Stimulated activated naive B cell treated with anti-CD40 and anti-IgM and Interleukin-4, amounts not matched to agents 10 μg/mL and 1 μg/mL and 100 μg/mL, for 72 hours (primary cell): ENCODE measurements at regions not wholly inside any gene's neighbourhood (a gene's known extent, or its start where the extent isn't known, plus 50 kb on each side); places are given as distances from the start of the nearest gene placed in this dataset.

Experiments
- ATAC-seq, 2 donors: fragments of 150-1000 bp; cut with Tn5 transposase; replicated peaks; 2 replicates each; pipeline ENCODE4 v1.10.0; 2021; ENCODE audit warnings: moderate library complexity in 1 of 2
- DNase-seq: peaks from one replicate; pipeline ENCODE4 v3.0.0; 2021
- H3K27ac Mint-ChIP-seq: one replicate; pipeline ENCODE4 v1.8.0; 2022; ENCODE audit warnings: mild to moderate bottlenecking, mixed read lengths
- H3K27me3 Mint-ChIP-seq, 2 donors: one replicate each; pipeline ENCODE4 v1.8.0; 2022; ENCODE audit warnings: mixed read lengths in 2 of 2
- H3K36me3 Mint-ChIP-seq, 2 donors: one replicate each; pipeline ENCODE4 v1.8.0; 2022; ENCODE audit warnings: mixed read lengths in 2 of 2, mild to moderate bottlenecking in 1 of 2
- H3K4me1 Mint-ChIP-seq, 2 donors: one replicate each; pipeline ENCODE4 v1.8.0; 2022; ENCODE audit warnings: mixed read lengths in 2 of 2, mild to moderate bottlenecking in 1 of 2
- H3K4me3 Mint-ChIP-seq, 2 donors: one replicate each; pipeline ENCODE4 v1.8.0; 2022; ENCODE audit warnings: mild to moderate bottlenecking in 2 of 2, mixed read lengths in 2 of 2, moderate library complexity in 1 of 2
- H3K9me3 Mint-ChIP-seq, 2 donors: one replicate each; pipeline ENCODE4 v1.8.0; 2022; ENCODE audit warnings: mixed read lengths in 2 of 2, mild to moderate bottlenecking in 1 of 2

- Mint-ChIP-seq H3K4me1 (no peaks in the 10 kb centered on the region), H3K27ac (no peak overlapping the region), H3K36me3 (peaks cover under 1% of the 10 kb centered on the region in 2 donors), H3K27me3 (peaks cover 0 to 1% of the 10 kb centered on the region in 2 donors), H3K4me3 (no peak overlapping the region), H3K9me3 (peaks cover 1% of the 10 kb centered on the region in 2 donors)
- no peak for DNase-seq
- no peak for ATAC-seq
Measured at GRCh38 chr16:74020095-74020670, 276.4 kb upstream of the PSMD7 start.

- Mint-ChIP-seq H3K4me1 (no peaks in the 10 kb centered on the region), H3K9me3 (peaks cover 3 to 5% of the 10 kb centered on the region in 2 donors), H3K4me3 (no peak overlapping the region), H3K27ac (no peak overlapping the region), H3K36me3 (peaks cover 3 to 4% of the 10 kb centered on the region in 2 donors), H3K27me3 (peaks cover 0 to 3% of the 10 kb centered on the region in 2 donors)
- no peak for ATAC-seq
- no peak for DNase-seq
Measured at GRCh38 chr16:74019612-74020011, 277.0 kb upstream of the PSMD7 start.

- Mint-ChIP-seq H3K4me3 (no peak overlapping the region), H3K9me3 (peaks cover 5% of the 10 kb centered on the region in 2 donors), H3K36me3 (peaks cover 3 to 4% of the 10 kb centered on the region in 2 donors), H3K4me1 (no peaks in the 10 kb centered on the region), H3K27me3 (peaks cover 0 to 3% of the 10 kb centered on the region in 2 donors), H3K27ac (no peak overlapping the region)
- DNase-seq (no peak), ATAC-seq (no peak)
Measured at GRCh38 chr16:74015953-74016352, 280.7 kb upstream of the PSMD7 start.

- ATAC-seq (no peak), DNase-seq (no peak)
- no peak overlapping the region for H3K27ac Mint-ChIP-seq
- H3K9me3 Mint-ChIP-seq: peaks cover 16 to 20% of the 10 kb centered on the region in 2 donors
- peaks cover 0 to 10% of the 10 kb centered on the region in 2 donors for H3K27me3 Mint-ChIP-seq
- no peak overlapping the region for H3K4me3 Mint-ChIP-seq
- H3K4me1 Mint-ChIP-seq: no peaks in the 10 kb centered on the region
- H3K36me3 Mint-ChIP-seq: peaks cover 0 to 1% of the 10 kb centered on the region in 2 donors
Measured at GRCh38 chr16:73998707-73999106, 297.9 kb upstream of the PSMD7 start.

- no peak overlapping the region for H3K4me3 Mint-ChIP-seq
- DNase-seq: no peak
- ATAC-seq: no peak
- peaks cover 12 to 15% of the 10 kb centered on the region in 2 donors for H3K9me3 Mint-ChIP-seq
- no peak overlapping the region for H3K27ac Mint-ChIP-seq
- no peaks in the 10 kb centered on the region for H3K4me1 Mint-ChIP-seq
- peaks cover 0 to 10% of the 10 kb centered on the region in 2 donors for H3K27me3 Mint-ChIP-seq
- H3K36me3 Mint-ChIP-seq: no peaks in the 10 kb centered on the region
Measured at GRCh38 chr16:73997971-73998370, 298.6 kb upstream of the PSMD7 start.

GRCh38 chr16:73997340-73997711 lies 299.3 kb upstream of the PSMD7 start:
- no peaks in the 10 kb centered on the region for H3K36me3 Mint-ChIP-seq
- DNase-seq (no peak), ATAC-seq (no peak)
- no peaks in the 10 kb centered on the region for H3K4me1 Mint-ChIP-seq
- H3K9me3 Mint-ChIP-seq: peaks cover 10 to 11% of the 10 kb centered on the region in 2 donors
- peaks cover 0 to 10% of the 10 kb centered on the region in 2 donors for H3K27me3 Mint-ChIP-seq
- no peak overlapping the region for H3K27ac Mint-ChIP-seq
- no peak overlapping the region for H3K4me3 Mint-ChIP-seq

GRCh38 chr16:73996624-73997339 lies 299.8 kb upstream of the PSMD7 start:
- no peaks in the 10 kb centered on the region for H3K4me1 Mint-ChIP-seq
- peaks cover 0 to 10% of the 10 kb centered on the region in 2 donors for H3K27me3 Mint-ChIP-seq
- H3K4me3 Mint-ChIP-seq: no peak overlapping the region
- no peak for DNase-seq
- no peaks in the 10 kb centered on the region for H3K36me3 Mint-ChIP-seq
- no peak overlapping the region for H3K27ac Mint-ChIP-seq
- H3K9me3 Mint-ChIP-seq: peaks cover 7 to 11% of the 10 kb centered on the region in 2 donors
- no peak for ATAC-seq

- peaks cover 0 to 10% of the 10 kb centered on the region in 2 donors for H3K27me3 Mint-ChIP-seq
- no peak overlapping the region for H3K4me3 Mint-ChIP-seq
- DNase-seq (no peak), ATAC-seq (no peak)
- no peaks in the 10 kb centered on the region for H3K36me3 Mint-ChIP-seq
- no peaks in the 10 kb centered on the region for H3K4me1 Mint-ChIP-seq
- no peak overlapping the region for H3K27ac Mint-ChIP-seq
- peaks cover 0 to 2% of the 10 kb centered on the region in 2 donors for H3K9me3 Mint-ChIP-seq
Measured at GRCh38 chr16:73993878-73994277, 302.7 kb upstream of the PSMD7 start.

- no peak for DNase-seq
- Mint-ChIP-seq H3K4me3 (no peak overlapping the region), H3K36me3 (no peaks in the 10 kb centered on the region), H3K9me3 (peaks cover 3 to 8% of the 10 kb centered on the region in 2 donors), H3K27me3 (peaks cover 0 to 11% of the 10 kb centered on the region in 2 donors), H3K4me1 (no peaks in the 10 kb centered on the region), H3K27ac (no peak overlapping the region)
- ATAC-seq: no peak
Measured at GRCh38 chr16:73978407-73978784, 318.2 kb upstream of the PSMD7 start.

- DNase-seq: no peak
- H3K4me3 Mint-ChIP-seq: no peak overlapping the region
- H3K9me3 Mint-ChIP-seq: peaks cover 3 to 4% of the 10 kb centered on the region in 2 donors
- peaks cover 0 to 11% of the 10 kb centered on the region in 2 donors for H3K27me3 Mint-ChIP-seq
- H3K27ac Mint-ChIP-seq: no peak overlapping the region
- no peaks in the 10 kb centered on the region for H3K36me3 Mint-ChIP-seq
- H3K4me1 Mint-ChIP-seq: no peaks in the 10 kb centered on the region
- ATAC-seq: no peak
Measured at GRCh38 chr16:73976644-73977043, 320.0 kb upstream of the PSMD7 start.

- Mint-ChIP-seq H3K9me3 (peaks cover 2 to 4% of the 10 kb centered on the region in 2 donors), H3K4me3 (no peak overlapping the region)
- no peak for ATAC-seq
Measured at GRCh38 chr16:73973174-73973573, 323.4 kb upstream of the PSMD7 start.

GRCh38 chr16:73966851-73967250 lies 329.8 kb upstream of the PSMD7 start:
- H3K4me3 Mint-ChIP-seq: no peak overlapping the region
- H3K4me1 Mint-ChIP-seq: no peaks in the 10 kb centered on the region
- ATAC-seq (no peak), DNase-seq (no peak)
- peaks cover 0 to 2% of the 10 kb centered on the region in 2 donors for H3K9me3 Mint-ChIP-seq
- H3K36me3 Mint-ChIP-seq: no peaks in the 10 kb centered on the region
- H3K27ac Mint-ChIP-seq: no peak overlapping the region
- H3K27me3 Mint-ChIP-seq: no peaks in the 10 kb centered on the region

More at GRCh38 chr16:73973174-73973573, 323.4 kb upstream of the PSMD7 start:
- no peak for DNase-seq
- Mint-ChIP-seq H3K27me3 (peaks cover 0 to 11% of the 10 kb centered on the region in 2 donors), H3K4me1 (no peaks in the 10 kb centered on the region), H3K27ac (no peak overlapping the region), H3K36me3 (no peaks in the 10 kb centered on the region)

- no peaks in the 10 kb centered on the region for H3K36me3 Mint-ChIP-seq
- H3K4me3 Mint-ChIP-seq: no peak overlapping the region
- H3K9me3 Mint-ChIP-seq: peaks cover 0 to 2% of the 10 kb centered on the region in 2 donors
- H3K4me1 Mint-ChIP-seq: no peaks in the 10 kb centered on the region
- H3K27me3 Mint-ChIP-seq: no peaks in the 10 kb centered on the region
- H3K27ac Mint-ChIP-seq: no peak overlapping the region
- ATAC-seq (no peak), DNase-seq (no peak)
Measured at GRCh38 chr16:73965591-73965990, 331.0 kb upstream of the PSMD7 start.

- DNase-seq (peak; percentile 16), ATAC-seq (peak; percentile 58 to 62)
- no peak overlapping the region for H3K4me3 Mint-ChIP-seq
- H3K9me3 Mint-ChIP-seq: no peaks in the 10 kb centered on the region
- H3K36me3 Mint-ChIP-seq: no peaks in the 10 kb centered on the region
- peaks cover 4 to 7% of the 10 kb centered on the region in 2 donors for H3K27me3 Mint-ChIP-seq
- no peak overlapping the region for H3K27ac Mint-ChIP-seq
- no peaks in the 10 kb centered on the region for H3K4me1 Mint-ChIP-seq
Measured at GRCh38 chr16:73956587-73957494, 339.8 kb upstream of the PSMD7 start.
